GM23338 (cell line): ENCODE measurements at regions not wholly inside any gene's neighbourhood (a gene's known extent, or its start where the extent isn't known, plus 50 kb on each side); places are given as distances from the start of the nearest gene placed in this dataset.

Source experiments
- ATAC-seq: fragments of 200-7000 bp; cut with Tn5 transposase; 3 replicates; pipeline ENCODE4 v1.9.1; 2020
- DNase-seq: peaks from one replicate; pipeline ENCODE4 v3.0.0-alpha.2; 2015; ENCODE audit warnings: low spot score
- H2AFZ ChIP-seq: fragments of 200-600 bp; sonication (generic); 2 replicates; pipeline ENCODE4 v1.8.0; 2016; ENCODE audit warnings: antibody characterized with exemption, mild to moderate bottlenecking, moderate library complexity
- H3F3A ChIP-seq: fragments of 200-600 bp; sonication (generic); replicated peaks from 2 replicates; pipeline ENCODE4 v1.8.0; 2017; ENCODE audit warnings: antibody characterized with exemption, mixed run types, low read depth
- H3K27ac ChIP-seq: fragments of 200-600 bp; sonication (generic); 2 replicates; pipeline ENCODE4 v1.6.1; 2016; ENCODE audit warnings: low read depth
- H3K27me3 ChIP-seq: fragments of 200-600 bp; sonication (generic); 2 replicates; pipeline ENCODE4 v1.8.0; 2016; ENCODE audit warnings: mild to moderate bottlenecking, mixed run types, moderate library complexity; ENCODE audit not compliant: insufficient read depth
- H3K36me3 ChIP-seq: fragments of 200-600 bp; sonication (generic); 2 replicates; pipeline ENCODE4 v1.8.0; 2016; ENCODE audit warnings: mild to moderate bottlenecking; ENCODE audit not compliant: insufficient read depth
- H3K4me1 ChIP-seq: fragments of 200-600 bp; sonication (generic); 2 replicates; pipeline ENCODE4 v1.8.0; 2016; ENCODE audit warnings: mild to moderate bottlenecking, moderate library complexity; ENCODE audit not compliant: insufficient read depth
- H3K4me2 ChIP-seq: fragments of 200-600 bp; sonication (generic); 2 replicates; pipeline ENCODE4 v1.7.1; 2017; ENCODE audit warnings: mixed run types
- H3K4me3 ChIP-seq: fragments of 200-600 bp; sonication (generic); 2 replicates; pipeline ENCODE4 v1.6.1; 2016; ENCODE audit warnings: mixed run types
- H3K79me2 ChIP-seq: fragments of 200-600 bp; sonication (generic); replicated peaks from 2 replicates; pipeline ENCODE4 v1.8.0; 2017; ENCODE audit warnings: mild to moderate bottlenecking; ENCODE audit not compliant: insufficient read depth
- H3K9me2 ChIP-seq: fragments of 200-600 bp; sonication (generic); 2 replicates; pipeline ENCODE4 v1.8.0; 2017; ENCODE audit not compliant: insufficient read depth
- H4K20me1 ChIP-seq: fragments of 200-600 bp; sonication (generic); replicated peaks from 2 replicates; pipeline ENCODE4 v1.8.0; 2017; ENCODE audit warnings: mild to moderate bottlenecking; ENCODE audit not compliant: insufficient read depth
- H3K27ac Mint-ChIP-seq: 2 replicates; pipeline ENCODE4 v1.8.0; 2020; ENCODE audit warnings: inconsistent platforms, mild to moderate bottlenecking, moderate library complexity, mixed read lengths
- H3K27me3 Mint-ChIP-seq: 3 replicates; pipeline ENCODE4 v1.8.0; 2022; ENCODE audit warnings: low read depth, mild to moderate bottlenecking, moderate library complexity, mixed read lengths, inconsistent platforms; ENCODE audit not compliant: insufficient read depth, poor library complexity
- H3K36me3 Mint-ChIP-seq: 3 replicates; pipeline ENCODE4 v1.8.0; 2021; ENCODE audit warnings: low read depth, mild to moderate bottlenecking, inconsistent platforms, moderate library complexity, mixed read lengths
- H3K4me1 Mint-ChIP-seq: 3 replicates; pipeline ENCODE4 v1.8.0; 2020; ENCODE audit warnings: mild to moderate bottlenecking, inconsistent platforms, mixed read lengths
- H3K4me3 Mint-ChIP-seq: 3 replicates; pipeline ENCODE4 v1.8.0; 2021; ENCODE audit warnings: moderate library complexity, mild to moderate bottlenecking, inconsistent platforms, mixed read lengths
- H3K9me3 Mint-ChIP-seq: 3 replicates; pipeline ENCODE4 v1.8.0; 2020; ENCODE audit warnings: moderate library complexity, mild to moderate bottlenecking, inconsistent platforms, mixed read lengths
- CREB1 ChIP-seq: fragments of 250-450 bp; sonication (Bioruptor Pico); IDR thresholded peaks from 2 replicates; pipeline ENCODE4 v1.5.0; 2020; ENCODE audit warnings: low read depth, mild to moderate bottlenecking, moderate library complexity
- EZH2 ChIP-seq: fragments of 200-600 bp; sonication (generic); IDR thresholded peaks from one replicate; pipeline ENCODE4 v1.8.0; 2017; ENCODE audit warnings: antibody characterized with exemption, mild to moderate bottlenecking, low read depth; ENCODE audit not compliant: unreplicated experiment
- EZH2phosphoT487 ChIP-seq: fragments of 200-600 bp; sonication (generic); IDR thresholded peaks from one replicate; pipeline ENCODE4 v1.8.1; 2018; ENCODE audit warnings: antibody characterized with exemption; ENCODE audit not compliant: unreplicated experiment
- JUNB ChIP-seq: IDR thresholded peaks from one replicate; pipeline ENCODE4 v1.6.1; 2016; ENCODE audit warnings: antibody characterized with exemption; ENCODE audit not compliant: unreplicated experiment
- NANOG ChIP-seq: IDR thresholded peaks from 2 replicates; pipeline ENCODE4 v1.6.1; 2016; ENCODE audit warnings: antibody characterized with exemption, borderline replicate concordance
- POLR2AphosphoS5 ChIP-seq: IDR thresholded peaks from 2 replicates; pipeline ENCODE4 v1.6.1; 2016; ENCODE audit warnings: antibody characterized with exemption, low read depth
- STAT1 ChIP-seq: IDR thresholded peaks from one replicate; pipeline ENCODE4 v1.6.1; 2016; ENCODE audit warnings: antibody characterized with exemption; ENCODE audit not compliant: unreplicated experiment
- ZNF114 ChIP-seq: fragments of 250-450 bp; sonication (Bioruptor Pico); IDR thresholded peaks from 2 replicates; pipeline ENCODE4 v1.5.0; 2020; ENCODE audit warnings: mild to moderate bottlenecking, moderate library complexity
- ZNF331 ChIP-seq: fragments of 250-450 bp; sonication (Bioruptor Pico); IDR thresholded peaks from 2 replicates; pipeline ENCODE4 v1.5.0; 2020; ENCODE audit warnings: low read depth, mild to moderate bottlenecking, moderate library complexity
- TF ChIP-seq, protein P1 (sequence below): fragments of 250-450 bp; sonication (Bioruptor Pico); IDR thresholded peaks from 2 replicates; pipeline ENCODE4 v1.5.0; 2020; ENCODE audit warnings: mild to moderate bottlenecking, moderate library complexity

DNA sequence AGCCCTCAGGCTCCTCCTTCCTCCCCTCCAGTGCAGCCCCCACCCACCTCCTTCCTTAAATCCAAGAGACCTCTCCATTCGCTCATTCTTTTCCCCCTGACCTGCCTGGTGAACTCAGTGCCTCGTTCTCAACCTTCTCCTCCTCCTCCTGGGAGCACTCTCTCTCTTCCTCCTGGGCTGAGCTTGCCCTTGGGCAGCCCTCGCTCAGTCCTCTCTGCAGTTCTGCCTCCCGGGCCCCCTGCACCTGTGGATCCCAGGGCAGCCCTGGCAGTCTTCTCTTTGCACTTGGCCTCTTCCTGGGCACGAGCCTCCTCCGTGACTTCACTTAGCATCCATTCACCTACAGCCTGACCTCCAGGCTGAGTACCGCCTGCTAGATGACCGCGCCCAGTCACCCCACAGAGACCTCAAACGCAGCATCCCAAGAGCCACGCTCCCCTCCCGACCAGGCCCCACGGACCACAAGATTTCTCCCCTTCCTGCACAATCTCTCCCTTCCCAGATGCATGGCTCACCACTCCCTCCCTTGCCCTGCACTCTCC, 58.9 kb upstream of the ID2 start (continued):
- TF ChIP-seq, protein P1, sequence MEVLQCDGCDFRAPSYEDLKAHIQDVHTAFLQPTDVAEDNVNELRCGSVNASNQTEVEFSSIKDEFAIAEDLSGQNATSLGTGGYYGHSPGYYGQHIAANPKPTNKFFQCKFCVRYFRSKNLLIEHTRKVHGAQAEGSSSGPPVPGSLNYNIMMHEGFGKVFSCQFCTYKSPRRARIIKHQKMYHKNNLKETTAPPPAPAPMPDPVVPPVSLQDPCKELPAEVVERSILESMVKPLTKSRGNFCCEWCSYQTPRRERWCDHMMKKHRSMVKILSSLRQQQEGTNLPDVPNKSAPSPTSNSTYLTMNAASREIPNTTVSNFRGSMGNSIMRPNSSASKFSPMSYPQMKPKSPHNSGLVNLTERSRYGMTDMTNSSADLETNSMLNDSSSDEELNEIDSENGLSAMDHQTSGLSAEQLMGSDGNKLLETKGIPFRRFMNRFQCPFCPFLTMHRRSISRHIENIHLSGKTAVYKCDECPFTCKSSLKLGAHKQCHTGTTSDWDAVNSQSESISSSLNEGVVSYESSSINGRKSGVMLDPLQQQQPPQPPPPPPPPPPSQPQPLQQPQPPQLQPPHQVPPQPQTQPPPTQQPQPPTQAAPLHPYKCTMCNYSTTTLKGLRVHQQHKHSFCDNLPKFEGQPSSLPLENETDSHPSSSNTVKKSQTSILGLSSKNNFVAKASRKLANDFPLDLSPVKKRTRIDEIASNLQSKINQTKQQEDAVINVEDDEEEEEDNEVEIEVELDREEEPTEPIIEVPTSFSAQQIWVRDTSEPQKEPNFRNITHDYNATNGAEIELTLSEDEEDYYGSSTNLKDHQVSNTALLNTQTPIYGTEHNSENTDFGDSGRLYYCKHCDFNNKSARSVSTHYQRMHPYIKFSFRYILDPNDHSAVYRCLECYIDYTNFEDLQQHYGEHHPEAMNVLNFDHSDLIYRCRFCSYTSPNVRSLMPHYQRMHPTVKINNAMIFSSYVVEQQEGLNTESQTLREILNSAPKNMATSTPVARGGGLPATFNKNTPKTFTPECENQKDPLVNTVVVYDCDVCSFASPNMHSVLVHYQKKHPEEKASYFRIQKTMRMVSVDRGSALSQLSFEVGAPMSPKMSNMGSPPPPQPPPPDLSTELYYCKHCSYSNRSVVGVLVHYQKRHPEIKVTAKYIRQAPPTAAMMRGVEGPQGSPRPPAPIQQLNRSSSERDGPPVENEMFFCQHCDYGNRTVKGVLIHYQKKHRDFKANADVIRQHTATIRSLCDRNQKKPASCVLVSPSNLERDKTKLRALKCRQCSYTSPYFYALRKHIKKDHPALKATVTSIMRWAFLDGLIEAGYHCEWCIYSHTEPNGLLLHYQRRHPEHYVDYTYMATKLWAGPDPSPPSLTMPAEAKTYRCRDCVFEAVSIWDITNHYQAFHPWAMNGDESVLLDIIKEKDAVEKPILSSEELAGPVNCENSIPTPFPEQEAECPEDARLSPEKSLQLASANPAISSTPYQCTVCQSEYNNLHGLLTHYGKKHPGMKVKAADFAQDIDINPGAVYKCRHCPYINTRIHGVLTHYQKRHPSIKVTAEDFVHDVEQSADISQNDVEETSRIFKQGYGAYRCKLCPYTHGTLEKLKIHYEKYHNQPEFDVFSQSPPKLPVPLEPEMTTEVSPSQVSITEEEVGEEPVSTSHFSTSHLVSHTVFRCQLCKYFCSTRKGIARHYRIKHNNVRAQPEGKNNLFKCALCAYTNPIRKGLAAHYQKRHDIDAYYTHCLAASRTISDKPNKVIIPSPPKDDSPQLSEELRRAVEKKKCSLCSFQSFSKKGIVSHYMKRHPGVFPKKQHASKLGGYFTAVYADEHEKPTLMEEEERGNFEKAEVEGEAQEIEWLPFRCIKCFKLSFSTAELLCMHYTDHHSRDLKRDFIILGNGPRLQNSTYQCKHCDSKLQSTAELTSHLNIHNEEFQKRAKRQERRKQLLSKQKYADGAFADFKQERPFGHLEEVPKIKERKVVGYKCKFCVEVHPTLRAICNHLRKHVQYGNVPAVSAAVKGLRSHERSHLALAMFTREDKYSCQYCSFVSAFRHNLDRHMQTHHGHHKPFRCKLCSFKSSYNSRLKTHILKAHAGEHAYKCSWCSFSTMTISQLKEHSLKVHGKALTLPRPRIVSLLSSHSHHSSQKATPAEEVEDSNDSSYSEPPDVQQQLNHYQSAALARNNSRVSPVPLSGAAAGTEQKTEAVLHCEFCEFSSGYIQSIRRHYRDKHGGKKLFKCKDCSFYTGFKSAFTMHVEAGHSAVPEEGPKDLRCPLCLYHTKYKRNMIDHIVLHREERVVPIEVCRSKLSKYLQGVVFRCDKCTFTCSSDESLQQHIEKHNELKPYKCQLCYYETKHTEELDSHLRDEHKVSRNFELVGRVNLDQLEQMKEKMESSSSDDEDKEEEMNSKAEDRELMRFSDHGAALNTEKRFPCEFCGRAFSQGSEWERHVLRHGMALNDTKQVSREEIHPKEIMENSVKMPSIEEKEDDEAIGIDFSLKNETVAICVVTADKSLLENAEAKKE (CRISPR knock-in tag), result no peak
- TF ChIP-seq STAT1 (no peak), CREB1 (CRISPR knock-in tag) (no peak), ZNF331 (CRISPR knock-in tag) (no peak), ZNF114 (CRISPR knock-in tag) (no peak), JUNB (no peak), POLR2AphosphoS5 (no peak), NANOG (no peak)

DNA sequence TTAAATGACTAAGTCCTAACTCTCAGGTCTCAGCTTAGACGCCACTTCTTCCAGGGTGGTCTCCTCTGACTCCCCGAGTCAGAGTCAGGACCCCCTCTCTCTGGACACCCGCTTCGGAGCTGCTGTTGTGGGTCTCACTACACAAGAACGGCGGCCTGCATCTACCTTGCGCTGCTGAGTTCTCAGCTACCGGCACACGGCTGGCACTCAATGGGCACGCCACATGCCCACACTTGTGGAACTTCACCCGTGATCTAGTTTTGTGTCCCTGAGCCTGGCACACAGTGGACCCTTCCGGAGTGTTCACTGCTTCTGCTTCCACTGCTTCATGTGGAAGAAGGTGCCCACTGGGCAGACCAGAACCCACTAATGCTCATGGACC, 58.3 kb upstream of the ID2 start:
- Histone ChIP-seq H2AFZ (no peak overlapping the region), H4K20me1 (no peaks in the 10 kb centered on the region), H3K4me2 (no peak overlapping the region), H3K36me3 (no peaks in the 10 kb centered on the region), H3F3A (no peaks in the 10 kb centered on the region), H3K4me1 (no peaks in the 10 kb centered on the region), H3K27me3 (no peaks in the 10 kb centered on the region), H3K9me2 (no peaks in the 10 kb centered on the region), H3K79me2 (no peaks in the 10 kb centered on the region), H3K27ac (no peak overlapping the region), H3K4me3 (no peak overlapping the region)
- Mint-ChIP-seq H3K9me3 (no peaks in the 10 kb centered on the region; the same call in 2 of the 3 replicates), H3K4me1 (peaks cover 5% of the 10 kb centered on the region; the same call in 1 of the 3 replicates), H3K27me3 (peaks cover 7% of the 10 kb centered on the region), H3K27ac (no peak overlapping the region), H3K36me3 (no peaks in the 10 kb centered on the region), H3K4me3 (no peak overlapping the region)
- DNase-seq (no peak), ATAC-seq (no peak)
- TF ChIP-seq EZH2phosphoT487, result no peak
- TF ChIP-seq, protein P1 (CRISPR knock-in tag), result no peak
- TF ChIP-seq EZH2, result no peak
- TF ChIP-seq ZNF114 (CRISPR knock-in tag), result no peak
- no peak for TF ChIP-seq STAT1
